ENCODE measurements at regions not wholly inside any gene's neighbourhood (a gene's known extent, or its start where the extent isn't known, plus 50 kb on each side); places are given as distances from the start of the nearest gene placed in this dataset.
"Not testable (repeated sequence)": the region's sequence is repeated elsewhere in the genome, so short reads cannot be mapped to it uniquely, and the experiment has no call there.

- DNase-seq, result no peak
These were observed 92.1 kb upstream of the ADAMTS5 start for GRCh38 chr21:27058673-27059605.

DNA sequence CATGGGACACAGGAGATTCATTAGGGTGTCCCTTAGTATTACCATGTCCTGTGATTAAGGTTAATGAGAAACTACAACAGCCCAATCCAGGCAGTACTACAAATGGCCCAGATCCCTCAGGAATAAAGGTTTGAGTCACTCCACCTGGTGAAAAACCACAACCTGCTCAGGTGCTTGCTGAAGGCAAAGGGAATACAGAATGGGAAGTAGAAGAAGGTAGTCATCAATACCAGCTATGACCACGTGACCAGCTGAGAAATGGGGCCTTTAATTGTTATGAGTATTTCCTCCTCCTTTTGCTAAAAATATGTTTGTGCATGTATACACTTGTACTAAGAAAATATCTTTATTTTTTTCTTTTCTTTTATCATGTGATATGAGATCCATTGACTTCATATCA lies 91.1 kb upstream of the ADAMTS5 start:
- DNase-seq, result no peak

DNA sequence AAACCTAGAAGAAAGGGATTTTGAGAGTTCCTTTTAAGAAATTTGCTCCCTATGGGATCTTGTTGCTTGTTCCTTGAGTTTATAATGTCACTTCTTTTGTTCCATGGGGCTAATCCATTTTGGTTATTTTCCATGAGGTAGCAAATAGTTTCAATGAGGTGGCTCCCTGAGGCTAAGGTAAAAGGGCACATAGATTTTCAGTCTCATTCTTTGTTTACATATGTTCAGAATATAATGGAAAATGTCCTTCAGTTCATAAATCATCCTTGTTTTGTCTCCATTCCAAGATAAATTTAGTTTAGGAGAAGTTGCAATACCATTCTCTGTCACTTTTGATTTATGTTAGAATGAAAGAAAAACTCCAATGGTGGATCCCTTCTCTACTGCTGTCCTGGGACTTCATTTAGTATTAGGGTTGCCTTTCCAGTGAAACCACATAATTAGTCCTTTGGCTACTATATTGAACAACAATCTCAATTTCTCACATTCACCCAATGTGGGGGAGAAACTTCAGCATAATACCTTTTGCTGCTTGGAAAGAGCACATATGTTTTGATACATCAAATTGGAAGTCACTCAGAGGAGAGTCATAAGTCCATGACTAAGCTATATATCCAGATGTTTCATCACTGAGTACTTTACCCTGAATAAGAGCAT lies 80.9 kb upstream of the ADAMTS5 start:
- DNase-seq, result no peak

GRCh38 chr21:27047283-27047657 lies 80.4 kb upstream of the ADAMTS5 start:
- no peak for DNase-seq

DNA sequence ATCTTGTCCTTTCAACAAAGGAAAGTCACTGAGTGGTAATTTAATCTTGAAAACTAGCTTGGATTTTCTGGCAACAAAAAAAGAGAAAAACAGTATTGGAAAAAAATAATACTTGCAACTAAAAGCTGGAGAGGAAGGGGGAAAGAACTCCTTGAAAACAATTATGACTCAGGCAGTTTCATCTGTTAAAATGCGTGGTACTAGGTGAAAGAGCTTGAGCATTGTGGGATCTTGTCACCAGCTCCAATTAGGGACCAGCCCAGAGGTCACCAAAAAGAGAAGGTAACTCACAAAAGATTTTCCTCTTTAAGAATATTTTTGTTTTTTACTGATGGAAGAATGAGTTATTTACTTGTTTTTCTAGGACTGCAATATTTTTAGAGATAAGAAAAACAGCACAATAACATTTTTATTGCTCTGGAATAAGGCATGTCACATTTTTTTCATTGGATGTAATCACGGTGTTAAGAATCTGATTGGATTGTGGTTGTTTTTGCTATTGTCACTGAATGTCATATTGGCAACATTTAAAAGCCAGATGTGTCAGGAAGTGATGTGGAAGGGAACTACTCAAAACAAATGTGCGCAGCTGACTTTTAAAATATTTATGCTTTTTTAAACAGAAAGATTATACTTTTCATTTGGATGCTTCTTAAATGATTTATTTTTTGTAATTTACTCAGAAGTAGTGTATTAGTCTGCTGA lies 78.5 kb upstream of the ADAMTS5 start:
- DNase-seq, result no peak

DNA sequence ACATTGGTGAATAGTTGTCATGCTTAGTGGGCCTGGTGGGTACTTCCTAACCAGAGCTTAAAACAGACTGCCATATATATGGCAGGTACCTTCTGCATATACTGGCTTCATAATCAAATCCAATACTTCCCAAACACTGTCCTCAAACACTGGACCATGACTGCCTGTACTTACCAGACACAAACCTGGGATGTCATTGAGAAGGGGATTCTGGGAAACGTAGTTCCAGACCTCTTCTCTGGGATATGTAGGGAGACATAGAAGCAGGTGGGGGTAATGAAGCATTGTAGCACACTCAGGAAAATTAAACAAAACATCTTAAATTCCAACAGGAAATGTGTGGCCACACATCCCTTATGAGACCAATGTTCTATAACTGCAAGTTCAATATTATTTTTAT lies 76.5 kb upstream of the ADAMTS5 start:
- DNase-seq, result no peak

- no peak for DNase-seq
These were observed 74.0 kb upstream of the ADAMTS5 start for GRCh38 chr21:27040738-27041469.

GRCh38 chr21:27036736-27037301 lies 69.9 kb upstream of the ADAMTS5 start:
- DNase-seq, result no peak

DNA sequence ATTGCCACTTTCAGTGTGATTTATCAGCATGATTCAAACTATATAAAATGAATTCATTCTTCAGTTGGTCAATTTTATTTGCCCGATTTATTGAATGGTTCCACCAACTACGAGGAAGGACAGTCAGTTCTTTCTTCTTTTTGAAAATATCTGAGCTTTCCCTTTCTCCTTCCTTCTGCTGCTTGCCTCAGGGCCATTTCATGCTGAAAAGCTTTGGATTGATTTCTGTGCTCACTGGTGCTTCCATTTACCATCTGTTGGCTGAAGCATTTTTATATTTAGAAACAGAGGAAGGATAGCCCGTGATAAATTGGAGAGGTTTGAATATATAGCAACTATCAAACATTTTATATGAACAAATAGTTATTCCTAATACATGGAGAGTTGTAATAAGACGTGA lies 68.9 kb upstream of the ADAMTS5 start:
- no peak for DNase-seq

GRCh38 chr21:27034796-27035195 lies 67.9 kb upstream of the ADAMTS5 start:
- no peak for DNase-seq

DNA sequence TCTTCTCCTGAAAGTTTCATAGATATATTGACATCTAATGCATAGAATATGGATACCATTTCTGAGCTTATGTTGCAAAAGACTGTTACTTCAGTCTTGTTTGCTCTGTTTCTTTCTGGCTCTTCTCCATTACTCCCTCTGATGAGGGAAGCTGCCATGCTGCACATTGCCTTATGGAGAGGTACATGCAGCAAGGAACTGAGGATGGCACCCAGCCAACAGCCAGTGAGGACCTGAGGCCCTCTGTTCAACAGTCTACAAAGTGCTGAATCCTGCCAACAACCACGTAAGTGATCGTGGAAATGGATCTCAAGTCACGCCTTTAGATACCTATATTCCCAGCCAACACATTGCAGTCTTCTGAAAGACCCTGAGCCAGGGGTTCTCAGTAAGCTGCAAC lies 66.6 kb upstream of the ADAMTS5 start:
- DNase-seq, result no peak

GRCh38 chr21:27026501-27026900 lies 59.6 kb upstream of the ADAMTS5 start:
- no peak for DNase-seq

DNA sequence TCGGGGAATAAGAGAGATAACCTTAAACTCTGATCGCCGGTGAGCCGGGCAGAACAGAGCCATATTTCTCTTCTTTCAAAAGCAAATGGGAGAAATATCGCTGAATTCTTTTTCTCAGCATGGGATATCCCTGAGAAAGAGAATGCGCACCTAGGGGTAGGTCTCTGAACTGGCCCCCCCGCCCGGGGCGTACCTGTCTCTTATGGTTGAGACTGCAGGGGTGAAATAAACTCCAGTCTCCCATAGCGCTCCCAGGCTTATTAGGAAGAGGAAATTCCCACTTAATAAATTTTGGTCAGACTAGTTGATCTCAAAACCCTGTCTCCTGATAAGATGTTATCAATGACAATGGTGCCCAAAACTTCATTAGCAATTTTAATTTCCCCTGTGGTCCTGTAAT lies 58.8 kb upstream of the ADAMTS5 start:
- DNase-seq, result not testable (repeated sequence)

GRCh38 chr21:27024971-27025370 lies 58.1 kb upstream of the ADAMTS5 start:
- no peak for DNase-seq

- DNase-seq, result no peak
These were observed 57.4 kb upstream of the ADAMTS5 start for GRCh38 chr21:27024301-27024700.

GRCh38 chr21:27023186-27023585 lies 56.3 kb upstream of the ADAMTS5 start:
- no peak for DNase-seq

GRCh38 chr21:27021801-27022200 lies 54.9 kb upstream of the ADAMTS5 start:
- DNase-seq, result no peak

DNA sequence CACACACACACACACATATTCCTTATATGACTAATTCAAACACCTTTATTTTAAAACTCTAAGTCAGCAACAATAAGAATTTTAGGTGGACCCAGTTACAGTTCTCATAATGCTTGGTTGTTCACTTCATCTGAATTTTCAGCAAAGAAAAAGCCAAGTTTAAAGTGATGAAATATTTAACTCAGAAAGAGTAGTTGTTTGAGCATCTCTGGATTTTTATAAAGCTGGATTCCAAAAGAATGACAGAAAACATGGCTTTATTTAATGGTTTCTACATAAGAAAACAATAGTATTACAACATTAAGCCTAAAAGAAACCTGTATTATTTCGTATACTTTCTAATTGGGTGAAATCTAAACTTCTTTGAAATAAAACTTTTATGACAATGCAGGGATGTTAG lies 54.2 kb upstream of the ADAMTS5 start:
- no peak for DNase-seq

- DNase-seq, result no peak
These were observed 50.4 kb upstream of the ADAMTS5 start for GRCh38 chr21:27017246-27017645.

Measured in NCI-H2081 treated with DMSO at 0.1 percent for 48 hours (cell line).